ENCODE measurements at regions not wholly inside any gene's neighbourhood (a gene's known extent, or its start where the extent isn't known, plus 50 kb on each side); places are given as distances from the start of the nearest gene placed in this dataset.

DNA sequence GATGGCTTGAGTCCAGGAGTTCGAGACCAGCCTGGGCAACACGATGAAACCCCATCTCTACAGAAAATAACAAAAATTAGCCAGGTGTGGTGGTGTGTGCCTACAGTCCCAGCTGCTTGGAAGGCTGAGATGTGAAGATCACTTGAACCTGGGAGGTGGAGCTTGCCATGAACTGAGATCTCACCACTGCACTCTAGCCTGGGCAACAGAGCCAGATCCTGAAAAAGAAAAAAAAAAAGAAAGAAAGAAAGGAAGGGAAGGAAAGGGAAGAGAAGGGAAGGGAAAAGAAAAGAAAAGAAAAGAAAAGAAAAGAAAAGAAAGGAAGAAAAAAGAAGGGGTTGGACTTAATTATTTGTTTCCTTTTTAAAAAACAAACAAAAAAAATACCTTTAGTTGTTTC, 764.2 kb downstream of the IRX1 start:
- no peaks in the 10 kb centered on the region for H3K4me1 Mint-ChIP-seq
- DNase-seq, result no peak
- H3K36me3 ChIP-seq (ENCODE audit: control insufficient read depth, insufficient read depth, low read length), result no peaks in the 10 kb centered on the region
- WGBS, 2 experiments (ENCODE audit: insufficient coverage in 1 of 2, insufficient read length in 1 of 2), result 100% methylated on average over 2 of the region's 2 CpGs; no CpG with 5 or more reads in 1 of the 2 experiments
- H3K27me3 ChIP-seq (ENCODE audit: control insufficient read depth, insufficient read depth, low read length, poor library complexity, severe bottlenecking), result no peaks in the 10 kb centered on the region
- no peaks in the 10 kb centered on the region for H3K36me3 Mint-ChIP-seq (ENCODE audit: low read depth)
- no peak overlapping the region for H3K4me3 Mint-ChIP-seq
- no peaks in the 10 kb centered on the region for H3K27me3 Mint-ChIP-seq (ENCODE audit: insufficient read depth)
- H3K27ac ChIP-seq (ENCODE audit: low read depth, low read length), result no peak overlapping the region
- no peaks in the 10 kb centered on the region for H3K4me1 ChIP-seq (ENCODE audit: control insufficient read depth, insufficient read depth, low read length)
- H3K4me3 ChIP-seq (ENCODE audit: low read length), result no peak overlapping the region
- no peaks in the 10 kb centered on the region for H3K9me3 ChIP-seq (ENCODE audit: control insufficient read depth, low read length)
- H3K9me3 Mint-ChIP-seq, result no peaks in the 10 kb centered on the region
- H3K27ac Mint-ChIP-seq, result no peak overlapping the region
- TF ChIP-seq, protein P1, sequence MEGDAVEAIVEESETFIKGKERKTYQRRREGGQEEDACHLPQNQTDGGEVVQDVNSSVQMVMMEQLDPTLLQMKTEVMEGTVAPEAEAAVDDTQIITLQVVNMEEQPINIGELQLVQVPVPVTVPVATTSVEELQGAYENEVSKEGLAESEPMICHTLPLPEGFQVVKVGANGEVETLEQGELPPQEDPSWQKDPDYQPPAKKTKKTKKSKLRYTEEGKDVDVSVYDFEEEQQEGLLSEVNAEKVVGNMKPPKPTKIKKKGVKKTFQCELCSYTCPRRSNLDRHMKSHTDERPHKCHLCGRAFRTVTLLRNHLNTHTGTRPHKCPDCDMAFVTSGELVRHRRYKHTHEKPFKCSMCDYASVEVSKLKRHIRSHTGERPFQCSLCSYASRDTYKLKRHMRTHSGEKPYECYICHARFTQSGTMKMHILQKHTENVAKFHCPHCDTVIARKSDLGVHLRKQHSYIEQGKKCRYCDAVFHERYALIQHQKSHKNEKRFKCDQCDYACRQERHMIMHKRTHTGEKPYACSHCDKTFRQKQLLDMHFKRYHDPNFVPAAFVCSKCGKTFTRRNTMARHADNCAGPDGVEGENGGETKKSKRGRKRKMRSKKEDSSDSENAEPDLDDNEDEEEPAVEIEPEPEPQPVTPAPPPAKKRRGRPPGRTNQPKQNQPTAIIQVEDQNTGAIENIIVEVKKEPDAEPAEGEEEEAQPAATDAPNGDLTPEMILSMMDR (conservative IDR thresholded peaks at IDR 0.05), result no peak
- no peak overlapping the region for H3K9ac ChIP-seq (ENCODE audit: extremely low read depth, low read length, poor library complexity, severe bottlenecking)

DNA sequence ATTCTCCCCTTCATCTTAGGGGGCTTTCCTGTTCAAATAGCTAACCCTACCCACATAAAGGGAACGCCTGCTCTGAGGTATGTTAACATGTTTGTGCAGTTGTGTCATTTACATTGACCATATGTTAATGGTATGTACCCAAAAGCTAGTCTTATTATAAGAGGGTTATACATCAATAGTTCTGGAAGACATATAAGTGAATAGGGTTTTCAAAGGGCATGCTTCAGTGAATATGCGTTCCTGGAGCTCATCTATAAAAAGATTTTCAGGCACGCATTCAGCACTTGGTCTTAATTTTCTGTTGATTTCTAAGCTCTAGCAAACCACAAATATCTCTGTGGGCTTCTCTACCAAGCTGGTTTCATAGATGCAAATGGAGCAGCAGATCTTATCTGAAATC, 766.1 kb downstream of the IRX1 start:
- no peak overlapping the region for H3K4me3 ChIP-seq (ENCODE audit: low read length)
- 83 to 99% methylated on average over 1 to 3 of the region's 3 CpGs for WGBS, 2 experiments (ENCODE audit: insufficient coverage in 1 of 2, insufficient read length in 1 of 2)
- Mint-ChIP-seq H3K27me3 (ENCODE audit: insufficient read depth) (no peaks in the 10 kb centered on the region), H3K4me1 (no peaks in the 10 kb centered on the region), H3K4me3 (no peak overlapping the region), H3K36me3 (ENCODE audit: low read depth) (no peaks in the 10 kb centered on the region), H3K9me3 (no peaks in the 10 kb centered on the region), H3K27ac (no peak overlapping the region)
- no peak for DNase-seq
- H3K4me1 ChIP-seq (ENCODE audit: control insufficient read depth, insufficient read depth, low read length), result no peaks in the 10 kb centered on the region
- no peaks in the 10 kb centered on the region for H3K27me3 ChIP-seq (ENCODE audit: control insufficient read depth, insufficient read depth, low read length, poor library complexity, severe bottlenecking)
- H3K9me3 ChIP-seq (ENCODE audit: control insufficient read depth, low read length), result no peaks in the 10 kb centered on the region
- H3K27ac ChIP-seq (ENCODE audit: low read depth, low read length), result no peak overlapping the region
- no peaks in the 10 kb centered on the region for H3K36me3 ChIP-seq (ENCODE audit: control insufficient read depth, insufficient read depth, low read length)
- no peak overlapping the region for H3K9ac ChIP-seq (ENCODE audit: extremely low read depth, low read length, poor library complexity, severe bottlenecking)
- TF ChIP-seq, protein P1 (conservative IDR thresholded peaks at IDR 0.05), result no peak

DNA sequence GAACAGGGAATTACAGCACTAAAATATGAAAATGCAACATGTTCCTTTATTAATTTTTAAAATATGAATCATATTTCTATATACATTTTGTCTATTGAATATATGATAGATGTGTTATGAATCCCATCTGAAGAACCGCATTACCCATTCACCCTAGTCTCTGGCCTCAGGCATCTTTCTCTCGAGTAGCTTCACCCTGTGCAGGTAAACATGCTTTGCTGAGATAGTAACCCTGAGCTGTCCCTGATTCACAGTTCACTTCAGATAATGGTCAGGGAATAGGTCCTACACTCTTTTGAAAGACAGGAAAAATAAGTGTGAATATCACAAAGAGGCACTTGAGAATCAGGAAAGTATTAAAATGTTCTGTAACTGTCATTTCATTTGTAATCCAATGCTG, 766.8 kb downstream of the IRX1 start:
- no peaks in the 10 kb centered on the region for H3K4me1 Mint-ChIP-seq
- Histone ChIP-seq H3K36me3 (ENCODE audit: control insufficient read depth, insufficient read depth, low read length) (no peaks in the 10 kb centered on the region), H3K4me1 (ENCODE audit: control insufficient read depth, insufficient read depth, low read length) (no peaks in the 10 kb centered on the region), H3K9ac (ENCODE audit: extremely low read depth, low read length, poor library complexity, severe bottlenecking) (no peak overlapping the region), H3K9me3 (ENCODE audit: control insufficient read depth, low read length) (no peaks in the 10 kb centered on the region), H3K4me3 (ENCODE audit: low read length) (no peak overlapping the region), H3K27me3 (ENCODE audit: control insufficient read depth, insufficient read depth, low read length, poor library complexity, severe bottlenecking) (no peaks in the 10 kb centered on the region), H3K27ac (ENCODE audit: low read depth, low read length) (no peak overlapping the region)
- 75 to 97% methylated on average over 1 to 2 of the region's 2 CpGs for WGBS, 2 experiments (ENCODE audit: insufficient coverage in 1 of 2, insufficient read length in 1 of 2)
- H3K4me3 Mint-ChIP-seq, result no peak overlapping the region
- no peaks in the 10 kb centered on the region for H3K36me3 Mint-ChIP-seq (ENCODE audit: low read depth)
- H3K9me3 Mint-ChIP-seq, result no peaks in the 10 kb centered on the region
- TF ChIP-seq, protein P1 (conservative IDR thresholded peaks at IDR 0.05), result no peak
- H3K27me3 Mint-ChIP-seq (ENCODE audit: insufficient read depth), result no peaks in the 10 kb centered on the region
- H3K27ac Mint-ChIP-seq, result no peak overlapping the region
- no peak for DNase-seq

Data from endodermal cell (in vitro differentiated cells).